ENCODE measurements at regions not wholly inside any gene's neighbourhood (a gene's known extent, or its start where the extent isn't known, plus 50 kb on each side); places are given as distances from the start of the nearest gene placed in this dataset.
"Not testable (repeated sequence)": the region's sequence is repeated elsewhere in the genome, so short reads cannot be mapped to it uniquely, and the experiment has no call there.

- no peaks in the 10 kb centered on the region for H3K36me3 Mint-ChIP-seq (ENCODE audit: insufficient read depth in 2 of 2)
- no peak overlapping the region for H3K4me3 Mint-ChIP-seq
- no peaks in the 10 kb centered on the region for H3K4me1 Mint-ChIP-seq (ENCODE audit: low read depth)
- H3K9me3 Mint-ChIP-seq = no peaks in the 10 kb centered on the region
- no peak for ATAC-seq (replicated peaks in 1 of 2)
- peaks cover 8% of the 10 kb centered on the region for H3K27me3 Mint-ChIP-seq (ENCODE audit: low read depth)
- DNase-seq = no peak
- H3K27ac Mint-ChIP-seq = no peak overlapping the region
Observed at GRCh38 chr1:30164693-30165092, 558.7 kb downstream of the MATN1 start.

DNA sequence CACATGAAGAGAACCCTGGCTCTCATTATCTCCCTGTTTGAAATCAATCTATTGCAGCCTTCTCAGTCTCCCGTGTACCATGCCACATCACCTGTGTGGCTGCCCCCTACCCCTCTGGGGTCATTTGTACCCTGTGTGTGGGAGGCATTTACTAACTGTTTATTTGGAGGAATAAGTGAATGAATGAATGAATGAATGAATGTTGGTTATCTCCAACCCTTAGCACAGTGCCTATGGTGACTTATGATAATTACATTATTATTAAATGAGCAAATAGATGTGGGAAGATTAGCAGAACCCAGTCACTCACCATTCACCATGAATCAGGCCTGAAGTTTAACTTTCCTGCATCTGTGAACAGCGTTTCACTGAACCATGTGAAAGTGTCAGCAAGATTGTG, 560.8 kb downstream of the MATN1 start:
- Mint-ChIP-seq H3K4me3 (no peak overlapping the region), H3K27ac (no peak overlapping the region), H3K9me3 (no peaks in the 10 kb centered on the region), H3K36me3 (ENCODE audit: insufficient read depth in 2 of 2) (no peaks in the 10 kb centered on the region), H3K27me3 (ENCODE audit: low read depth) (peaks cover 12% of the 10 kb centered on the region), H3K4me1 (ENCODE audit: low read depth) (no peaks in the 10 kb centered on the region)
- DNase-seq (no peak), ATAC-seq (replicated peaks in 1 of 2) (no peak)

DNA sequence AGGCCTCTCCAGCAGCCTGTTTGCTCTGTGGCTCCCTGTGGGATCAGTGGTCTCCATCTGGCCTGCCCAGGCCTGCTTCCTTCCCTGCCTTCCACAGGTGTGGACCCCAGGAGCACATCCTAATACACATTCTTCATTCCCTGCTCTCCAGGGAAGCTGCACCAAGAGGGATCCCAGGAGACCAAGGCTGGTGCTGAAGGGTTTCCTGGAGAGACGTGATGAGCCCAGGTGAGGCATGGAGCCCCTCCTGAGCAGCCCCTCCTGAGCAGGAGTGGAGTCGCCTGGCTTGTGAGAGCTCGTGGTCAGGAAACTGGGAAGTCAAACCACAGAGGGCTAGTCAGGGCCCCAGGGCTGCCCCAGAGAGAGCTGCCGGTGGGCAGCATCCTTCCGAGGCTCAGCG, 561.4 kb downstream of the MATN1 start:
- H3K27ac Mint-ChIP-seq = no peak overlapping the region

DNA sequence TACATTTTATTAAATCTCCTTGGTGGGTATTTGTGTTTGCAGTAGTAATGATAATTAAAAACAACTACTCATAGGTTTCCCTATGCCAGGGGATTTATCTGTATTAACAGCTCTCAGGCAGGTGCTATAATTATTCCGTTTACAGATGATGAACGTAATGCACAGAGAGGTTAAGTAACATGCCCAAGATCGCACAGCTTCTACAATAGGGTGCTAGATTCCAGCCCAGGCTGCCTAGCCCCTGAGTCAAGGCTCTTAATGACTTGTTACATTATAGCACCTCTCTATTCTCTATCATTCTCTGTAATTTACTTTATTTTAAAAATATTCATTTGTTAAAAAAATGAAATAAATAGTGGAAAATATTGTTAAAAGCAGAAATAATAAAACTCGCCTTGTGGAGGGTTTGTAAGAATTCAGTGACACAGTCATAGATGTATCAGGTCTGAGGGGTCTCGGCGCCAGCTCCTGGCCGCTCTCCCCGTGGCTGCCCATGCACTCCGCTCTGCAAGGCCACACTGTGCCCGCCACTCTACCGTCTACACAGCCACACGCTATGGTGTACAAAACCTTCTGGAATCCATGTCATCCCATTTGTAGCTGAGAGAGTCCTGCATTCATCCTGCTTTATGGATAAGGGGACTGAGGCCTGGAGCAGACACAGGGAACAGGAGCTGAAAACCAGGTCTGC, 562.2 kb downstream of the MATN1 start:
- H3K4me3 Mint-ChIP-seq = no peak overlapping the region
- ATAC-seq (replicated peaks in 1 of 2) (no peak), DNase-seq (no peak)
- H3K9me3 Mint-ChIP-seq = no peaks in the 10 kb centered on the region
- no peaks in the 10 kb centered on the region for H3K4me1 Mint-ChIP-seq (ENCODE audit: low read depth)
- H3K27ac Mint-ChIP-seq = no peak overlapping the region
- H3K36me3 Mint-ChIP-seq (ENCODE audit: insufficient read depth in 2 of 2) = no peaks in the 10 kb centered on the region
- H3K27me3 Mint-ChIP-seq (ENCODE audit: low read depth) = peaks cover 15% of the 10 kb centered on the region

More for the DNA sequence above, 561.4 kb downstream of the MATN1 start:
- no peak for DNase-seq
- H3K36me3 Mint-ChIP-seq (ENCODE audit: insufficient read depth in 2 of 2) = no peaks in the 10 kb centered on the region
- no peaks in the 10 kb centered on the region for H3K4me1 Mint-ChIP-seq (ENCODE audit: low read depth)
- no peak for ATAC-seq (replicated peaks in 1 of 2)
- peaks cover 15% of the 10 kb centered on the region for H3K27me3 Mint-ChIP-seq (ENCODE audit: low read depth)
- no peaks in the 10 kb centered on the region for H3K9me3 Mint-ChIP-seq
- H3K4me3 Mint-ChIP-seq = no peak overlapping the region

DNA sequence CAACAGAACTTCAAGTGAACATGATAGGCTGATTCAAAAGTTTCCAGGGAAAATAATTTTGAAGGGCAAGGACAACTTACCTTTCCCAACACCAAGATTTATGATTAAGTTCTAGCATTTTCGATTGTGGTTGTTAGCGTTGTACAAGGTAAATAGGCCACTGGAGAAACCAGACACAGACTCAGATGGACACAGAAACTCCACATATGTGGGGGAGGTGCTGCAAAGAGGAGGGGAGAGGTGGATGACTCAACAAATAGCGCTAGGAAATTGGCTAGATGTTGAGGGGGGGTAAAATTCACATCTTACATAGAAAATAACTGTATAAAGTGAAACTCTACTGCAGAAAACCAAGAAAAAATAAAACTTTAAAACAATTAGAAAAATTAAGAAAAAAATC, 564.4 kb downstream of the MATN1 start:
- H3K9me3 Mint-ChIP-seq = peaks cover 2 to 7% of the 10 kb centered on the region in 2 donors
- peaks cover 23% of the 10 kb centered on the region for H3K27me3 Mint-ChIP-seq (ENCODE audit: low read depth)
- H3K27ac Mint-ChIP-seq = no peak overlapping the region
- H3K4me1 Mint-ChIP-seq (ENCODE audit: low read depth) = no peaks in the 10 kb centered on the region
- DNase-seq (no peak), ATAC-seq (replicated peaks in 1 of 2) (no peak)
- no peak overlapping the region for H3K4me3 Mint-ChIP-seq
- H3K36me3 Mint-ChIP-seq (ENCODE audit: insufficient read depth in 2 of 2) = peaks cover 0 to 3% of the 10 kb centered on the region in 2 donors

DNA sequence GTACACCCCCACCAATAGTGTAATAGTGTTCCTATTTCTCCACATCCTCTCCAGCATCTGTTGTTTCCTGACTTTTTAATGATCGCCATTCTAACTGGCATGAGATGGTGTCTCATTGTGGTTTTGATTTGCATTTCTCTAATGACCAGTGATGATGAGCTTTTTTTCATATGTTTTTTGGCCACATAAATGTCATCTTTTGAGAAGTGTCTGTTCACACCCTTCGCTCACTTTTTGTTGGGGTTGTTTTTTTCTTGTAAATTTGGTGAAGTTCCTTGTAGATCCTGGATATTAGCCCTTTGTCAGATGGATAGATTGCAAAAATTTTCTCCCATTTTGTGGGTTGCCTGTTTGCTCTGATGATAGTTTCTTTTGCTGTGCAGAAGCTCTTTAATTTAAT, 567.7 kb downstream of the MATN1 start:
- not testable (repeated sequence) for H3K4me1 Mint-ChIP-seq (ENCODE audit: low read depth); H3K4me3 Mint-ChIP-seq; ATAC-seq (replicated peaks in 1 of 2); H3K36me3 Mint-ChIP-seq (ENCODE audit: insufficient read depth in 2 of 2); H3K27ac Mint-ChIP-seq; DNase-seq
- Mint-ChIP-seq H3K27me3 (ENCODE audit: low read depth) (peaks cover 14% of the 10 kb centered on the region), H3K9me3 (peaks cover 6 to 12% of the 10 kb centered on the region in 2 donors)

GRCh38 chr1:30155253-30155652, 568.1 kb downstream of the MATN1 start:
- H3K27ac Mint-ChIP-seq; H3K4me1 Mint-ChIP-seq (ENCODE audit: low read depth); ATAC-seq (replicated peaks in 1 of 2); H3K4me3 Mint-ChIP-seq; H3K36me3 Mint-ChIP-seq (ENCODE audit: insufficient read depth in 2 of 2); DNase-seq: not testable (repeated sequence)
- Mint-ChIP-seq H3K27me3 (ENCODE audit: low read depth) (peaks cover 14% of the 10 kb centered on the region), H3K9me3 (peaks cover 6 to 12% of the 10 kb centered on the region in 2 donors)

DNA sequence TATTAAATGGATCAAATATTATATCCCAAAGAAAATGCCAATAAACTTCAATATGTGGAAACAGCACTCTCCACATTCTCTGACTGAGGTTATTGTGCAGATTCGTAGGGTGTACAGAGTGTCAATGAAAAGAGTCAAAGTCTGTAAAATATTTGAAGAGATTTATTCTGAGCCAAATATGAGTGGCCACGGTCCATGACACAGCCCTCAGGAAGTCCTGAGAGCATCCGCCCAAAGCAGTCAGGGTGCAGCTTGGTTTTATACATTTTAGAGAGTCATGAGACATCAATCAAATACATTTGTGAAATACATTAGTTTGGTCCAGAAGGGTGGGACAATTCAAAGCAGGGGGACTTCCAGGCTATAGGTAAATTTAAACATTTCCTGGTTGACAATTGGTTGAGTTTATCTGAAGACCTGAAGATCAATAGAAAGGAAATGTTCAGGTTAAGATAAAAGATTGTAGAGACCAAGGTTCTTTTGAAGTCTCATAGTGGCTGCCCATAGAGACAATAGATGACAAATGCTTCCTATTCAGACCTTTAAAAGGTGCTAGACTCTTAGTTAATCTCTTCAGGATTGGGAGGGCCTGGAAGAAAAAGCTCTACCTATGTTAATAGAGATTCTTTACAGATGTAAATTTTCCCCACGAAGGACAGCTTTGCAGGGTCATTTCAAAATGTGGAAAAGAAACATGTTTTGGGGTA, 569.5 kb downstream of the MATN1 start:
- H3K4me3 Mint-ChIP-seq = no peak overlapping the region

DNA sequence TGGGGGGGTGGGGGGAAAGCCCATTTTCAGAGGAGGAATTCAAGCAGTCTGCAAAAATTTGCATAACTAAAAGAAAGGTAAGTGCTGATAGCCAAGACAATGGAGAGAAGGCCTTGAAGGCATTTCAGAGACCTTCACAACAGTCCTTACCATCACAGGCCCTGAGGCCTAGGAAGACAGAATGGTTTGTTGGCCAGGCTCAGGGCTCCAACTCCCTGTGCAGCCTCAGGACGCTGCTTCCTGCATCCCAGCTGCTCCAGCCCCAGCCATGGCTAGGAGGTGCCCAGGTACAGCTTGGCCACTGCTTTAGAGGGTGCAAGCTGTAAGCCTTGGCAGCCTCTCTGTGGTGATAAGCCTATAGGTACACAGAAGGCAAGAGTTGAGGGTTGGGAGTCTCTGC, 571.6 kb downstream of the MATN1 start:
- Mint-ChIP-seq H3K4me1 (ENCODE audit: low read depth) (no peaks in the 10 kb centered on the region), H3K27me3 (ENCODE audit: low read depth) (peaks cover 14% of the 10 kb centered on the region), H3K4me3 (no peak overlapping the region), H3K27ac (no peak overlapping the region), H3K36me3 (ENCODE audit: insufficient read depth in 2 of 2) (peaks cover 0 to 3% of the 10 kb centered on the region in 2 donors), H3K9me3 (peaks cover 6 to 12% of the 10 kb centered on the region in 2 donors)
- no peak for ATAC-seq (replicated peaks in 1 of 2)
- no peak for DNase-seq

More for the DNA sequence above, 569.5 kb downstream of the MATN1 start:
- Mint-ChIP-seq H3K27me3 (ENCODE audit: low read depth) (peaks cover 14% of the 10 kb centered on the region), H3K27ac (no peak overlapping the region), H3K9me3 (peaks cover 6 to 12% of the 10 kb centered on the region in 2 donors), H3K36me3 (ENCODE audit: insufficient read depth in 2 of 2) (peaks cover 0 to 3% of the 10 kb centered on the region in 2 donors), H3K4me1 (ENCODE audit: low read depth) (no peaks in the 10 kb centered on the region)
- no peak for DNase-seq
- no peak for ATAC-seq (replicated peaks in 1 of 2)

- ATAC-seq (replicated peaks in 1 of 2) = no peak
- Mint-ChIP-seq H3K9me3 (peaks cover 6 to 12% of the 10 kb centered on the region in 2 donors), H3K4me1 (ENCODE audit: low read depth) (no peaks in the 10 kb centered on the region), H3K4me3 (no peak overlapping the region), H3K27me3 (ENCODE audit: low read depth) (peaks cover 14% of the 10 kb centered on the region), H3K27ac (no peak overlapping the region), H3K36me3 (ENCODE audit: insufficient read depth in 2 of 2) (peaks cover 0 to 3% of the 10 kb centered on the region in 2 donors)
- DNase-seq = no peak
Observed at GRCh38 chr1:30151119-30151518, 572.3 kb downstream of the MATN1 start.

- Mint-ChIP-seq H3K27ac (no peak overlapping the region), H3K4me1 (ENCODE audit: low read depth) (no peaks in the 10 kb centered on the region), H3K4me3 (no peak overlapping the region), H3K9me3 (peaks cover 4 to 5% of the 10 kb centered on the region in 2 donors), H3K36me3 (ENCODE audit: insufficient read depth in 2 of 2) (no peaks in the 10 kb centered on the region), H3K27me3 (ENCODE audit: low read depth) (peaks cover 23% of the 10 kb centered on the region)
- DNase-seq (no peak), ATAC-seq (replicated peaks in 1 of 2) (no peak)
Observed at GRCh38 chr1:30149226-30149625, 574.2 kb downstream of the MATN1 start.

DNA sequence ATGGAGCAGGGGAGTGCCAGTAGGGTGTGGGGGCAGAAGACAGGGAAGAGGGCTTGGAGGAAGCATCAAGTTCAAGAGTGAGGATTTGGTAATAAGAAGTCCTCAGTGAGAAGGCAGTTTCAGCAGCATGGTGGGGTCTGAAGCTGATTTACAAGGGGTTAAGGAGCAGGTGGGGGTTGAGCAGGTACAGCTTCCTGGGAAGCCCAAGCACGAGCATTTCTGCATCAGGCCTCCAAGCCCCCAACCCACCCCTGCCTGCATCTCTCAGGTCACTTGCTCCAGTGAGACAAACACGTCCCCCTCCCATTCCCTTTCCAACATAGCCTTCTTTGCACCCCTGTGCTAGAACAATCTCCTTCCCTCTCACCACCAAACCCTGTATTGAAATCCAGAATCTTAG, 574.7 kb downstream of the MATN1 start:
- H3K4me3 Mint-ChIP-seq = no peak overlapping the region
- H3K27me3 Mint-ChIP-seq (ENCODE audit: low read depth) = peaks cover 24% of the 10 kb centered on the region
- H3K36me3 Mint-ChIP-seq (ENCODE audit: insufficient read depth in 2 of 2) = no peaks in the 10 kb centered on the region
- no peak for DNase-seq
- peaks cover 4 to 5% of the 10 kb centered on the region in 2 donors for H3K9me3 Mint-ChIP-seq
- no peak overlapping the region for H3K27ac Mint-ChIP-seq
- no peaks in the 10 kb centered on the region for H3K4me1 Mint-ChIP-seq (ENCODE audit: low read depth)
- ATAC-seq (replicated peaks in 1 of 2) = no peak

DNA sequence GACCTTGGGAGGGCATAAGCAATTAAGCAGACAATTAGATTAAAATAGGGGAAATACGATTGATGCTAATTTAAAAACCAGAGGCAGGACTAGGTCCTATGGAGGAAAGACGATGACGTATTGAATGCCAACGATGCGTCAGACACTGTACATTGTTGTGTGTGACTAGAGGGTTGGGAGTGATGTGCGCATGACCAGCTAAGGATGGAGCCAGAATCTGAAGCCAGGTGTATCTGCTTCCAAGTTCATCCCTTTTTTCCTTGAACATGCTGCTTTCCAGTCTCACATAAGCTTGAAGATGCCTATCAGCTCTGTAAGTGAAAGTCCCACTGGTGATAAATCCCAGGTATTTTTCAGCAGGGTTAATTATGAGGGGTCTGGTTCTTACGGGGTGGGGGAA, 576.2 kb downstream of the MATN1 start:
- Mint-ChIP-seq H3K36me3 (ENCODE audit: insufficient read depth in 2 of 2) (no peaks in the 10 kb centered on the region), H3K9me3 (peaks cover 2 to 5% of the 10 kb centered on the region in 2 donors), H3K27ac (no peak overlapping the region), H3K4me1 (ENCODE audit: low read depth) (no peaks in the 10 kb centered on the region), H3K27me3 (ENCODE audit: low read depth) (peaks cover 24% of the 10 kb centered on the region), H3K4me3 (no peak overlapping the region)
- DNase-seq (no peak), ATAC-seq (replicated peaks in 1 of 2) (no peak)

Measured in activated T-cell treated with anti-CD3 and anti-CD28 coated beads, Interleukin-2, amount 50 U/mL, for 72 hours (primary cell).